ENCODE measurements at regions not wholly inside any gene's neighbourhood (a gene's known extent, or its start where the extent isn't known, plus 50 kb on each side); places are given as distances from the start of the nearest gene placed in this dataset.
"Not testable (repeated sequence)": the region's sequence is repeated elsewhere in the genome, so short reads cannot be mapped to it uniquely, and the experiment has no call there.

- peaks cover 3% of the 10 kb centered on the region for H3K4me1 Mint-ChIP-seq
- intact Hi-C loops (cut with DNase I, micrococcal nuclease) = no loop called here
- ChIA-PET CTCF (no interaction called here), POLR2A (interaction anchor here (0.6 kb wide), 1 partner anchor 48 kb away, joined by 3 read pairs; no protein-coding TSS in a partner anchor)
- DNase-seq (no peak), ATAC-seq (no peak)
- H3K9me3 Mint-ChIP-seq (ENCODE audit: low read depth) = peaks cover 7% of the 10 kb centered on the region
- no peak overlapping the region for H3K4me3 Mint-ChIP-seq
- H3K27me3 Mint-ChIP-seq = peaks cover 4% of the 10 kb centered on the region
- H3K27ac Mint-ChIP-seq = no peak overlapping the region
- H3K36me3 Mint-ChIP-seq (ENCODE audit: low read depth) = no peaks in the 10 kb centered on the region
These were observed 678.1 kb upstream of the DPPA4 start for GRCh38 chr3:110015231-110015963.

- Mint-ChIP-seq H3K27me3 (peaks cover 4% of the 10 kb centered on the region), H3K4me3 (no peak overlapping the region), H3K27ac (no peak overlapping the region), H3K36me3 (ENCODE audit: low read depth) (no peaks in the 10 kb centered on the region), H3K9me3 (ENCODE audit: low read depth) (peaks cover 5% of the 10 kb centered on the region), H3K4me1 (peaks cover 3% of the 10 kb centered on the region)
- POLR2A ChIA-PET = no interaction called here
- DNase-seq (no peak), ATAC-seq (no peak)
- CTCF ChIA-PET = no interaction called here
- intact Hi-C loops (cut with DNase I, micrococcal nuclease) = no loop called here
These were observed 679.0 kb upstream of the DPPA4 start for GRCh38 chr3:110016235-110016815.

GRCh38 chr3:110017304-110017703, 680.0 kb upstream of the DPPA4 start:
- Mint-ChIP-seq H3K36me3 (ENCODE audit: low read depth) (no peaks in the 10 kb centered on the region), H3K4me1 (peaks cover 3% of the 10 kb centered on the region), H3K27me3 (peaks cover 4% of the 10 kb centered on the region), H3K9me3 (ENCODE audit: low read depth) (peaks cover 5% of the 10 kb centered on the region), H3K27ac (no peak overlapping the region), H3K4me3 (no peak overlapping the region)
- DNase-seq (no peak), ATAC-seq (no peak)
- ChIA-PET CTCF (interaction anchor here (0.6 kb wide), 1 partner anchor 725 kb away, joined by 4 read pairs; no protein-coding TSS in a partner anchor), POLR2A (no interaction called here)
- intact Hi-C loops (cut with DNase I, micrococcal nuclease) = no loop called here

GRCh38 chr3:110021659-110022058, 684.3 kb upstream of the DPPA4 start:
- DNase-seq (no peak), ATAC-seq (peak; percentile 47)
- no peak overlapping the region for H3K4me3 Mint-ChIP-seq
- intact Hi-C loops (cut with DNase I, micrococcal nuclease) = no loop called here
- no peaks in the 10 kb centered on the region for H3K9me3 Mint-ChIP-seq (ENCODE audit: low read depth)
- H3K27me3 Mint-ChIP-seq = peaks cover 2% of the 10 kb centered on the region
- H3K36me3 Mint-ChIP-seq (ENCODE audit: low read depth) = no peaks in the 10 kb centered on the region
- H3K27ac Mint-ChIP-seq = no peak overlapping the region
- ChIA-PET CTCF (no interaction called here), POLR2A (no interaction called here)
- H3K4me1 Mint-ChIP-seq = no peaks in the 10 kb centered on the region

- H3K9me3 Mint-ChIP-seq (ENCODE audit: low read depth); H3K27me3 Mint-ChIP-seq; POLR2A ChIA-PET; H3K4me1 Mint-ChIP-seq; H3K27ac Mint-ChIP-seq; DNase-seq; H3K36me3 Mint-ChIP-seq (ENCODE audit: low read depth); CTCF ChIA-PET; intact Hi-C loops (cut with DNase I, micrococcal nuclease); ATAC-seq; H3K4me3 Mint-ChIP-seq: not testable (repeated sequence)
These were observed 685.7 kb upstream of the DPPA4 start for GRCh38 chr3:110023022-110023421.

- H3K27me3 Mint-ChIP-seq = no peaks in the 10 kb centered on the region
- H3K9me3 Mint-ChIP-seq (ENCODE audit: low read depth) = no peaks in the 10 kb centered on the region
- ATAC-seq = no peak
- intact Hi-C loops (cut with DNase I, micrococcal nuclease) = no loop called here
- H3K27ac Mint-ChIP-seq = no peak overlapping the region
- H3K4me3 Mint-ChIP-seq = no peak overlapping the region
- POLR2A ChIA-PET = no interaction called here
- CTCF ChIA-PET = interaction anchor here (0.6 to 0.7 kb wide), 4 partner anchors 39 to 1067 kb away, joined by 3 read pairs; no protein-coding TSS in a partner anchor
- H3K4me1 Mint-ChIP-seq = no peaks in the 10 kb centered on the region
- H3K36me3 Mint-ChIP-seq (ENCODE audit: low read depth) = no peaks in the 10 kb centered on the region
- no peak for DNase-seq
These were observed 689.1 kb upstream of the DPPA4 start for GRCh38 chr3:110026421-110026820.

GRCh38 chr3:110027446-110028080, 690.2 kb upstream of the DPPA4 start:
- H3K4me3 Mint-ChIP-seq = no peak overlapping the region
- DNase-seq = no peak
- H3K9me3 Mint-ChIP-seq (ENCODE audit: low read depth) = no peaks in the 10 kb centered on the region
- no peak overlapping the region for H3K27ac Mint-ChIP-seq
- no peaks in the 10 kb centered on the region for H3K27me3 Mint-ChIP-seq
- H3K4me1 Mint-ChIP-seq = no peaks in the 10 kb centered on the region
- no peaks in the 10 kb centered on the region for H3K36me3 Mint-ChIP-seq (ENCODE audit: low read depth)
- CTCF ChIA-PET = no interaction called here
- POLR2A ChIA-PET = no interaction called here
- intact Hi-C loops (cut with DNase I, micrococcal nuclease) = no loop called here
- ATAC-seq = no peak

GRCh38 chr3:110031975-110032374, 694.6 kb upstream of the DPPA4 start:
- H3K4me3 Mint-ChIP-seq = no peak overlapping the region
- intact Hi-C loops (cut with DNase I, micrococcal nuclease) = no loop called here
- no peak overlapping the region for H3K27ac Mint-ChIP-seq
- CTCF ChIA-PET = no interaction called here
- H3K9me3 Mint-ChIP-seq (ENCODE audit: low read depth) = no peaks in the 10 kb centered on the region
- no peak for DNase-seq
- H3K36me3 Mint-ChIP-seq (ENCODE audit: low read depth) = no peaks in the 10 kb centered on the region
- ATAC-seq = no peak
- POLR2A ChIA-PET = no interaction called here
- no peaks in the 10 kb centered on the region for H3K4me1 Mint-ChIP-seq
- H3K27me3 Mint-ChIP-seq = no peaks in the 10 kb centered on the region

GRCh38 chr3:110059431-110059830, 722.1 kb upstream of the DPPA4 start:
- H3K36me3 Mint-ChIP-seq (ENCODE audit: low read depth) = no peaks in the 10 kb centered on the region
- ATAC-seq (no peak), DNase-seq (no peak)
- no peak overlapping the region for H3K4me3 Mint-ChIP-seq
- H3K27me3 Mint-ChIP-seq = peaks cover 2% of the 10 kb centered on the region
- H3K27ac Mint-ChIP-seq = no peak overlapping the region
- peaks cover 2% of the 10 kb centered on the region for H3K9me3 Mint-ChIP-seq (ENCODE audit: low read depth)
- H3K4me1 Mint-ChIP-seq = no peaks in the 10 kb centered on the region
- ChIA-PET CTCF (interaction anchor here (0.9 kb wide), 1 partner anchor 24 kb away, joined by 3 read pairs; no protein-coding TSS in a partner anchor), POLR2A (interaction anchor here (0.7 kb wide), 1 partner anchor 1940 kb away, joined by 4 read pairs; no protein-coding TSS in a partner anchor)
- intact Hi-C loops (cut with DNase I, micrococcal nuclease) = no loop called here

- DNase-seq = no peak
- Mint-ChIP-seq H3K9me3 (ENCODE audit: low read depth) (no peaks in the 10 kb centered on the region), H3K27me3 (peaks cover 2% of the 10 kb centered on the region), H3K36me3 (ENCODE audit: low read depth) (no peaks in the 10 kb centered on the region), H3K4me1 (no peaks in the 10 kb centered on the region), H3K4me3 (no peak overlapping the region), H3K27ac (no peak overlapping the region)
- ChIA-PET CTCF (no interaction called here), POLR2A (interaction anchor here (0.6 kb wide), 1 partner anchor 47 kb away, joined by 3 read pairs; no protein-coding TSS in a partner anchor)
- no peak for ATAC-seq
- intact Hi-C loops (cut with DNase I, micrococcal nuclease) = no loop called here
These were observed 725.4 kb upstream of the DPPA4 start for GRCh38 chr3:110062716-110063115.

GRCh38 chr3:110063178-110063577, 725.8 kb upstream of the DPPA4 start:
- ChIA-PET CTCF (no interaction called here), POLR2A (interaction anchor here (0.6 kb wide), 1 partner anchor 48 kb away, joined by 3 read pairs; no protein-coding TSS in a partner anchor)
- no peaks in the 10 kb centered on the region for H3K36me3 Mint-ChIP-seq (ENCODE audit: low read depth)
- H3K27me3 Mint-ChIP-seq = peaks cover 2% of the 10 kb centered on the region
- peaks cover 3% of the 10 kb centered on the region for H3K9me3 Mint-ChIP-seq (ENCODE audit: low read depth)
- H3K4me1 Mint-ChIP-seq = no peaks in the 10 kb centered on the region
- H3K4me3 Mint-ChIP-seq = no peak overlapping the region
- intact Hi-C loops (cut with DNase I, micrococcal nuclease) = no loop called here
- H3K27ac Mint-ChIP-seq = no peak overlapping the region
- ATAC-seq = peak; percentile 47
- DNase-seq = no peak

GRCh38 chr3:110066206-110066605, 728.9 kb upstream of the DPPA4 start:
- no peaks in the 10 kb centered on the region for H3K36me3 Mint-ChIP-seq (ENCODE audit: low read depth)
- intact Hi-C loops (cut with DNase I, micrococcal nuclease) = no loop called here
- no peak overlapping the region for H3K4me3 Mint-ChIP-seq
- DNase-seq (no peak), ATAC-seq (no peak)
- H3K27ac Mint-ChIP-seq = no peak overlapping the region
- peaks cover 2% of the 10 kb centered on the region for H3K27me3 Mint-ChIP-seq
- H3K4me1 Mint-ChIP-seq = peaks cover 18% of the 10 kb centered on the region
- ChIA-PET CTCF (no interaction called here), POLR2A (no interaction called here)
- peaks cover 3% of the 10 kb centered on the region for H3K9me3 Mint-ChIP-seq (ENCODE audit: low read depth)
